ENCODE measurements at regions not wholly inside any gene's neighbourhood (a gene's known extent, or its start where the extent isn't known, plus 50 kb on each side); places are given as distances from the start of the nearest gene placed in this dataset.

- Histone ChIP-seq H3K36me3 (replicated peaks in 1 of 2; ENCODE audit: control insufficient read depth in 1 of 2, insufficient read depth in 2 of 2, low read length in 2 of 2) (no peaks in the 10 kb centered on the region), H3K9me3 (ENCODE audit: low read length) (peaks cover 48% of the 10 kb centered on the region), H3K9ac (ENCODE audit: insufficient read depth, low read depth, low read length) (no peak overlapping the region), H3K4me2 (ENCODE audit: low read depth, low read length) (no peak overlapping the region), H3K4me3 (replicated peaks in 1 of 3; ENCODE audit: insufficient read depth in 1 of 3, low read depth in 2 of 3, low read length in 3 of 3) (no peak overlapping the region), H3K27ac (ENCODE audit: extremely low read length, insufficient read depth, low read length) (no peak overlapping the region), H3K4me1 (ENCODE audit: insufficient read depth, low read length) (no peaks in the 10 kb centered on the region), H2AFZ (ENCODE audit: low read length) (no peak overlapping the region), H4K20me1 (ENCODE audit: insufficient read depth, low read length) (no peaks in the 10 kb centered on the region), H3K27me3 (ENCODE audit: control insufficient read depth in 1 of 2, insufficient read depth in 2 of 2, low read length in 2 of 2) (no peaks in the 10 kb centered on the region), H3K79me2 (ENCODE audit: insufficient read depth, low read length) (no peaks in the 10 kb centered on the region)
- in situ Hi-C loops (cut with HindIII; ENCODE audit: extremely low pct_ligation_motif_present, low pct_unique_long_range_greater_than_20kb), result no loop called here
- DNase-seq (ENCODE audit: low spot score) (no peak), ATAC-seq (no peak), FAIRE-seq (no peak)
- no TSS peak for BruUV-seq (replicated peaks)
- POLR2A ChIA-PET, result no interaction called here
- 6% methylated on average over 1 of the region's 1 CpG for WGBS (ENCODE audit: low lambda C conversion rate)
- intact Hi-C loops (cut with micrococcal nuclease; ENCODE audit: unreplicated experiment), result no loop called here
- CTCF ChIA-PET (ENCODE audit: low intra/inter-chr PET ratio, low total read pairs), result no interaction called here
- TF ChIP-seq NR2C2 (CRISPR knock-in tag; IDR thresholded peaks at IDR 0.05; ENCODE audit: borderline replicate concordance) (no peak), RFX5 (IDR thresholded peaks at IDR 0.05; ENCODE audit: low read depth, low read length) (no peak), ZBTB40 (IDR thresholded peaks at IDR 0.05) (no peak), ZBTB40 (CRISPR knock-in tag; IDR thresholded peaks at IDR 0.05) (no peak), ZNF513 (CRISPR knock-in tag; conservative IDR thresholded peaks at IDR 0.05) (no peak), ZNF709 (CRISPR knock-in tag; IDR thresholded peaks at IDR 0.05) (no peak), ZSCAN30 (CRISPR knock-in tag; IDR thresholded peaks at IDR 0.05) (no peak), NFAT5 (CRISPR knock-in tag; IDR thresholded peaks at IDR 0.05) (no peak), MAFF (IDR thresholded peaks at IDR 0.05; ENCODE audit: low read depth, low read length) (no peak)
Observed at GRCh38 chr11:37616291-37616690, 1018.3 kb upstream of the RAG2 start.

All from HepG2 (cell line).